Fibroblast of lung (primary cell): ENCODE measurements at regions not wholly inside any gene's neighbourhood (a gene's known extent, or its start where the extent isn't known, plus 50 kb on each side); places are given as distances from the start of the nearest gene placed in this dataset.
A peak's percentile ranks its signal among the peaks of the same experiment; 100 is the strongest.

Experiments
- DNase-seq, 2 donors: peaks; one replicate each; pipeline versions ENCODE4 v3.0.0 to v3.0.0-alpha.2; 2010; ENCODE audit warnings: low read depth in 2 of 2
- H2AFZ ChIP-seq: 2 replicates; pipeline ENCODE4 v1.5.1; 2012; ENCODE audit warnings: low read length, control low read depth, inconsistent platforms
- H3K27ac ChIP-seq: 2 replicates; pipeline ENCODE4 v1.5.1; 2011; ENCODE audit warnings: low read length, control low read depth; ENCODE audit not compliant: insufficient read depth
- H3K27me3 ChIP-seq: 2 replicates; pipeline ENCODE4 v1.5.1; 2011; ENCODE audit warnings: mild to moderate bottlenecking, low read length; ENCODE audit not compliant: control insufficient read depth, insufficient read depth
- H3K36me3 ChIP-seq: 2 replicates; pipeline ENCODE4 v1.5.1; 2011; ENCODE audit warnings: low read length; ENCODE audit not compliant: control insufficient read depth, insufficient read depth
- H3K4me1 ChIP-seq: 2 replicates; pipeline ENCODE4 v1.5.1; 2011; ENCODE audit warnings: low read length; ENCODE audit not compliant: control insufficient read depth, insufficient read depth; ENCODE audit errors: extremely low read depth
- H3K4me2 ChIP-seq: 2 replicates; pipeline ENCODE4 v1.5.1; 2011; ENCODE audit warnings: low read length, control low read depth; ENCODE audit not compliant: insufficient read depth; ENCODE audit errors: extremely low read depth
- H3K4me3 ChIP-seq, 4 experiments: fragments of 200-600 bp in 1 of 4; sonication (generic) in 1 of 4; replicated peaks in 1 of 4; 2 replicates each; pipeline ENCODE4 v1.5.1; 2011 to 2016; ENCODE audit warnings: low read length in 4 of 4, low read depth in 3 of 4, mild to moderate bottlenecking in 3 of 4, control low read depth in 2 of 4, inconsistent platforms in 1 of 4, mixed read lengths in 1 of 4; ENCODE audit not compliant: insufficient read depth in 1 of 4; ENCODE audit errors: control extremely low read depth in 1 of 4
- H3K79me2 ChIP-seq: 2 replicates; pipeline ENCODE4 v1.5.1; 2012; ENCODE audit warnings: mild to moderate bottlenecking, low read length, inconsistent platforms; ENCODE audit not compliant: control insufficient read depth, insufficient read depth
- H3K9ac ChIP-seq: 2 replicates; pipeline ENCODE4 v1.5.1; 2011; ENCODE audit warnings: mild to moderate bottlenecking, low read length, control low read depth; ENCODE audit not compliant: insufficient read depth
- H3K9me3 ChIP-seq: 2 replicates; pipeline ENCODE4 v1.5.1; 2012; ENCODE audit warnings: low read depth, low read length; ENCODE audit not compliant: control insufficient read depth, insufficient read depth
- H4K20me1 ChIP-seq: 2 replicates; pipeline ENCODE4 v1.5.1; 2011; ENCODE audit warnings: low read length; ENCODE audit not compliant: control insufficient read depth, insufficient read depth; ENCODE audit errors: extremely low read depth
- EZH2 ChIP-seq: IDR thresholded peaks from 2 replicates; pipeline ENCODE4 v1.5.1; 2012; ENCODE audit warnings: low read length, control low read depth, mild to moderate bottlenecking; ENCODE audit errors: missing control alignments
- TF ChIP-seq, protein P1 (sequence below), 2 donors: IDR thresholded peaks in 1 of 2; conservative IDR thresholded peaks in 1 of 2; 1 replicate in 1 of 2; 2 replicates in 1 of 2; pipeline ENCODE4 v1.5.1; 2011 to 2012; ENCODE audit warnings: low read length in 2 of 2, control low read depth in 1 of 2, inconsistent platforms in 1 of 2, low read depth in 1 of 2, mild to moderate bottlenecking in 1 of 2

DNA sequence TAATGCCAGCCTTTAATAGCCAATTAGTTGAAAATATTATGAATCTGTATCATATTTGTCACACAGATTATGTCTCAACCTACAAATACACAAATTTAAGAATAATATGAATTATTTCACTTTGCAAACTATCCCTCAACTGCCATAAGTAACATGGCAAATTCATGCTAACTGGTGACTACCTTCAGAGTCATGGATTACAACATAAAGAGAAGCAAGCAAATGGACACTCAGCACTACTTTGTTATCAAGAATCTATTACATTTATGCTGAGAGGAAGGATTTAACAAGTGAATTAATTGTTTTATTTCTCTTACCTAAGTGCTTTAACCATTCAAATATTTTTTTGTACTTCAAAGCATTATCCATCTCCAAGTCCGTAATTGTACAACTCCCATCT, 103.1 kb upstream of the BCL6 start:
- Histone ChIP-seq H3K79me2 (no peaks in the 10 kb centered on the region), H3K4me2 (no peak overlapping the region), H3K27ac (no peak overlapping the region), H3K4me1 (no peaks in the 10 kb centered on the region), H3K4me3 (no peak overlapping the region), H3K9me3 (no peaks in the 10 kb centered on the region), H2AFZ (no peak overlapping the region), H4K20me1 (no peaks in the 10 kb centered on the region), H3K9ac (no peak overlapping the region), H3K36me3 (no peaks in the 10 kb centered on the region), H3K27me3 (no peaks in the 10 kb centered on the region)
- TF ChIP-seq EZH2, result no peak
- TF ChIP-seq, protein P1, sequence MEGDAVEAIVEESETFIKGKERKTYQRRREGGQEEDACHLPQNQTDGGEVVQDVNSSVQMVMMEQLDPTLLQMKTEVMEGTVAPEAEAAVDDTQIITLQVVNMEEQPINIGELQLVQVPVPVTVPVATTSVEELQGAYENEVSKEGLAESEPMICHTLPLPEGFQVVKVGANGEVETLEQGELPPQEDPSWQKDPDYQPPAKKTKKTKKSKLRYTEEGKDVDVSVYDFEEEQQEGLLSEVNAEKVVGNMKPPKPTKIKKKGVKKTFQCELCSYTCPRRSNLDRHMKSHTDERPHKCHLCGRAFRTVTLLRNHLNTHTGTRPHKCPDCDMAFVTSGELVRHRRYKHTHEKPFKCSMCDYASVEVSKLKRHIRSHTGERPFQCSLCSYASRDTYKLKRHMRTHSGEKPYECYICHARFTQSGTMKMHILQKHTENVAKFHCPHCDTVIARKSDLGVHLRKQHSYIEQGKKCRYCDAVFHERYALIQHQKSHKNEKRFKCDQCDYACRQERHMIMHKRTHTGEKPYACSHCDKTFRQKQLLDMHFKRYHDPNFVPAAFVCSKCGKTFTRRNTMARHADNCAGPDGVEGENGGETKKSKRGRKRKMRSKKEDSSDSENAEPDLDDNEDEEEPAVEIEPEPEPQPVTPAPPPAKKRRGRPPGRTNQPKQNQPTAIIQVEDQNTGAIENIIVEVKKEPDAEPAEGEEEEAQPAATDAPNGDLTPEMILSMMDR (conservative IDR thresholded peaks at IDR 0.05 in 1 of 2, IDR thresholded peaks at IDR 0.05 in 1 of 2; ENCODE audit: low read depth in 1 of 2, low read length in 2 of 2), result no peak
- DNase-seq, result no peak

- no peak for DNase-seq
- H2AFZ ChIP-seq, result no peak overlapping the region
- H3K4me3 ChIP-seq, result no peak overlapping the region
- no peak overlapping the region for H3K4me2 ChIP-seq
- no peaks in the 10 kb centered on the region for H3K27me3 ChIP-seq
- no peaks in the 10 kb centered on the region for H3K36me3 ChIP-seq
- TF ChIP-seq, protein P1 (conservative IDR thresholded peaks at IDR 0.05 in 1 of 2, IDR thresholded peaks at IDR 0.05 in 1 of 2; ENCODE audit: low read depth in 1 of 2, low read length in 2 of 2), result no peak
- TF ChIP-seq EZH2, result no peak
- H3K79me2 ChIP-seq, result no peaks in the 10 kb centered on the region
- H3K9me3 ChIP-seq, result no peaks in the 10 kb centered on the region
- no peaks in the 10 kb centered on the region for H4K20me1 ChIP-seq
- no peak overlapping the region for H3K27ac ChIP-seq
- H3K9ac ChIP-seq, result no peak overlapping the region
- H3K4me1 ChIP-seq, result no peaks in the 10 kb centered on the region
These were observed 103.9 kb upstream of the BCL6 start for GRCh38 chr3:187849016-187849654.

DNA sequence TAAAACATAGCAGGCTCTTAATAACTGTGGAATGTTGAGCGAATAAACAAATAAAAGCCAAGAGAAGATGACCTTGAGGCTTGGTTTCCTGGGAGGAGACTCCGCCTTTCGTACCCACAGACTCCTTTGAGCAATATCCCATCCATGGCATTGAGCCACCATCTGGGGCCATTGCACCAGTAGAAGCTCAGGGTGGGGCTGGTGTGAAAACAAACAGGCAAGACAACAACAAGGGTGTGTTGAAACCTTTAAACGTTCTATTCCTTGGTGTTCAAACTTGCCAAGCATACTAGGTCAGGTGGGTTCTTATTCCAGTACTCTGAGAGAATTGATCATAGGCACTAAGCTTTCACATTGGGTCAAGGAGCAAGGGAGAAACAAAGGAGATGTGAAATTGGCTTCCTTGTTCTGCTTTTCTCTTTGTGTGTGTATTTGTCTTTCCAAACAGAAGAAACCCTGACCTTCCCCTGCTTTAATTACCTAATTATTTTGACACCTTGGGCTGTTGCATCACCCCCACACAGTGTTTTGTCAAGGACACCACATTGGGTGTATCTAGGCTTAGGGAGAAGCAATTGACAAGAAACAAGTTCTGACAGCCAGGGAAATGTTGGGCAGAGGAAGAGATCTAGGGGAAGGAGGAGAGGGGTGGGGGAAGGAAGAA, 105.1 kb upstream of the BCL6 start:
- Histone ChIP-seq H3K4me2 (no peak overlapping the region), H4K20me1 (no peaks in the 10 kb centered on the region), H3K4me3 (no peak overlapping the region), H3K27ac (no peak overlapping the region), H3K27me3 (no peaks in the 10 kb centered on the region), H3K4me1 (no peaks in the 10 kb centered on the region), H3K36me3 (no peaks in the 10 kb centered on the region), H3K9ac (no peak overlapping the region), H3K9me3 (no peaks in the 10 kb centered on the region), H2AFZ (no peak overlapping the region), H3K79me2 (no peaks in the 10 kb centered on the region)
- DNase-seq, result peak in 1 of 2 donors; percentile 5
- no peak for TF ChIP-seq EZH2
- TF ChIP-seq, protein P1 (conservative IDR thresholded peaks at IDR 0.05 in 1 of 2, IDR thresholded peaks at IDR 0.05 in 1 of 2; ENCODE audit: low read depth in 1 of 2, low read length in 2 of 2), result no peak
